ENCODE measurements at regions not wholly inside any gene's neighbourhood (a gene's known extent, or its start where the extent isn't known, plus 50 kb on each side); places are given as distances from the start of the nearest gene placed in this dataset.

DNA sequence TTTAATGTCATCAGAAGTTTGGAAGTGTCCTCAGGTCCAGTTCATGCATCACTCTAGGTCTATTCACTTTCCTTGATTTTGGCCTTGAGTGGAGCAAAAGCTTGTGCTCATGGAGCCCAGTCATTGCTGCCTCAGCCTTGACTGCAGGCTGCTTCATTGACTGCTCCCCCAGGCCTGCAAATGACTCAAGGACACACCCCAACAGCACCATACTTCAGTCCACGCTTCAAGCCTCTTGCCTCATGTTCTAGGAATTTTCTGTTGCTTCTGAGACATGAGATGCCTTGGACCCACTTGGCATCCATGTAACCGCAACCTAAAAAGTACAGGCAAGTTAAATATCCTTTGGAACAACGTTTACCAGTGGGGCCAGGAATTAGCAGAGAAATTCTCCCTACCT is 193.7 kb downstream of the PIK3R1 start:
- TF ChIP-seq CTCF (IDR thresholded peaks at IDR 0.05) (no peak), POLR2A (IDR thresholded peaks at IDR 0.05) (no peak)

All from ovary (tissue), 3 donors.